ENCODE measurements at regions not wholly inside any gene's neighbourhood (a gene's known extent, or its start where the extent isn't known, plus 50 kb on each side); places are given as distances from the start of the nearest gene placed in this dataset.

- TF ChIP-seq, protein P1, sequence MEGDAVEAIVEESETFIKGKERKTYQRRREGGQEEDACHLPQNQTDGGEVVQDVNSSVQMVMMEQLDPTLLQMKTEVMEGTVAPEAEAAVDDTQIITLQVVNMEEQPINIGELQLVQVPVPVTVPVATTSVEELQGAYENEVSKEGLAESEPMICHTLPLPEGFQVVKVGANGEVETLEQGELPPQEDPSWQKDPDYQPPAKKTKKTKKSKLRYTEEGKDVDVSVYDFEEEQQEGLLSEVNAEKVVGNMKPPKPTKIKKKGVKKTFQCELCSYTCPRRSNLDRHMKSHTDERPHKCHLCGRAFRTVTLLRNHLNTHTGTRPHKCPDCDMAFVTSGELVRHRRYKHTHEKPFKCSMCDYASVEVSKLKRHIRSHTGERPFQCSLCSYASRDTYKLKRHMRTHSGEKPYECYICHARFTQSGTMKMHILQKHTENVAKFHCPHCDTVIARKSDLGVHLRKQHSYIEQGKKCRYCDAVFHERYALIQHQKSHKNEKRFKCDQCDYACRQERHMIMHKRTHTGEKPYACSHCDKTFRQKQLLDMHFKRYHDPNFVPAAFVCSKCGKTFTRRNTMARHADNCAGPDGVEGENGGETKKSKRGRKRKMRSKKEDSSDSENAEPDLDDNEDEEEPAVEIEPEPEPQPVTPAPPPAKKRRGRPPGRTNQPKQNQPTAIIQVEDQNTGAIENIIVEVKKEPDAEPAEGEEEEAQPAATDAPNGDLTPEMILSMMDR (IDR thresholded peaks at IDR 0.05; ENCODE audit: poor library complexity): no peak
- TF ChIP-seq EZH2 (IDR thresholded peaks at IDR 0.05; ENCODE audit: borderline replicate concordance) (no peak), EZH2phosphoT487 (IDR thresholded peaks at IDR 0.05; ENCODE audit: low read depth, severe bottlenecking, unreplicated experiment) (no peak)
These were observed 189.0 kb upstream of the TTC29 start for GRCh38 chr4:147134536-147135210.
